BE2C (cell line): ENCODE measurements at regions not wholly inside any gene's neighbourhood (a gene's known extent, or its start where the extent isn't known, plus 50 kb on each side); places are given as distances from the start of the nearest gene placed in this dataset.

Source experiments
- DNase-seq: peaks from one replicate; pipeline ENCODE4 v3.0.0-alpha.2; 2020
- H3K27me3 ChIP-seq: fragments of 250-450 bp; sonication (Bioruptor Pico); 2 replicates; pipeline ENCODE4 v1.5.1; 2020; ENCODE audit warnings: mild to moderate bottlenecking
- H3K36me3 ChIP-seq: fragments of 250-450 bp; sonication (Bioruptor Pico); 2 replicates; pipeline ENCODE4 v1.5.1; 2020; ENCODE audit warnings: mild to moderate bottlenecking
- H3K4me1 ChIP-seq: fragments of 250-450 bp; sonication (Bioruptor Pico); 2 replicates; pipeline ENCODE4 v1.5.1; 2020
- H3K4me3 ChIP-seq: 2 replicates; pipeline ENCODE4 v1.5.1; 2011; ENCODE audit warnings: low read depth, low read length
- H3K9me3 ChIP-seq: fragments of 250-450 bp; sonication (Bioruptor Pico); 2 replicates; pipeline ENCODE4 v1.5.1; 2020
- TF ChIP-seq, protein P1 (sequence below): IDR thresholded peaks from 2 replicates; pipeline ENCODE4 v1.5.1; 2012; ENCODE audit warnings: mild to moderate bottlenecking, low read depth, low read length

DNA sequence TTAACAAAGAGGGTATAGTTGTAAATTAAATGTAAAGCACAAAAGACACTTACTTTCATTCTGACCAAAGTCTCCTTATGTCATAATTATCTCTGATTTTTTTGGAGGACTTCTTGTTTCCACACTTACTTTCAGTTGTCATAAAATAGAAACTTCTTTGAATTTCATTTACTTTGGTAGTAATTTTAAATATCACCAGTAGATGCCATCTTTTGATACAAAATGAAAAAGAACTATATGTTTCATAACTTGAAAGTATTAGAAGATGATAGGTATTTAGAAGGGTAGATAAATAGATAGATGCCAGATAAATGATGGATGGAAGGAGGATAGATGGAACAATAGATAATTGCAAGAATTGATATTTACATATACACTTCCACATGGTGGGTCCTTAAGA lies 1865.3 kb upstream of the CDH9 start:
- Histone ChIP-seq H3K27me3 (no peaks in the 10 kb centered on the region), H3K9me3 (no peaks in the 10 kb centered on the region), H3K36me3 (no peaks in the 10 kb centered on the region), H3K4me3 (no peak overlapping the region), H3K4me1 (no peaks in the 10 kb centered on the region)
- no peak for DNase-seq
- TF ChIP-seq, protein P1, sequence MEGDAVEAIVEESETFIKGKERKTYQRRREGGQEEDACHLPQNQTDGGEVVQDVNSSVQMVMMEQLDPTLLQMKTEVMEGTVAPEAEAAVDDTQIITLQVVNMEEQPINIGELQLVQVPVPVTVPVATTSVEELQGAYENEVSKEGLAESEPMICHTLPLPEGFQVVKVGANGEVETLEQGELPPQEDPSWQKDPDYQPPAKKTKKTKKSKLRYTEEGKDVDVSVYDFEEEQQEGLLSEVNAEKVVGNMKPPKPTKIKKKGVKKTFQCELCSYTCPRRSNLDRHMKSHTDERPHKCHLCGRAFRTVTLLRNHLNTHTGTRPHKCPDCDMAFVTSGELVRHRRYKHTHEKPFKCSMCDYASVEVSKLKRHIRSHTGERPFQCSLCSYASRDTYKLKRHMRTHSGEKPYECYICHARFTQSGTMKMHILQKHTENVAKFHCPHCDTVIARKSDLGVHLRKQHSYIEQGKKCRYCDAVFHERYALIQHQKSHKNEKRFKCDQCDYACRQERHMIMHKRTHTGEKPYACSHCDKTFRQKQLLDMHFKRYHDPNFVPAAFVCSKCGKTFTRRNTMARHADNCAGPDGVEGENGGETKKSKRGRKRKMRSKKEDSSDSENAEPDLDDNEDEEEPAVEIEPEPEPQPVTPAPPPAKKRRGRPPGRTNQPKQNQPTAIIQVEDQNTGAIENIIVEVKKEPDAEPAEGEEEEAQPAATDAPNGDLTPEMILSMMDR, result no peak

DNA sequence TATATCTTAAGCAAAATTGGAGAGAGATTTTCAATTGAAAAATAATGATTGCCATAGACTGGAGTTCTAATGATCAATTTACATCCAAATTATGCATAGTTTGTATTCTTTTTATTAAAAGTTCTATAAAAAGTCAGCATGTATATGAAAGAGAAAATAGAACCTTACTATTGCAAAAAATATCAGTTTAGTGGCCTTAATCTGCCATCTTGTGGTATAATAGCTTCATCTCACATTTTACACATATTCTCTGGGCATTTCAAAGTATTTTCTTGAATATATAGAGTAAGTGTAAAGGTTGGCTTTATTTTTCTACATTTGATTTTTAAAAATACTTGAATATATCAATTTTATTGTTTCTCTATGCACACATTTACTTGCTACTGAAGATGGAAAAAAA lies 1858.6 kb upstream of the CDH9 start:
- no peak for DNase-seq
- no peaks in the 10 kb centered on the region for H3K9me3 ChIP-seq
- H3K4me3 ChIP-seq, result no peak overlapping the region
- TF ChIP-seq, protein P1, result peak; percentile 38; the same call in 1 of the 2 replicates
- H3K4me1 ChIP-seq, result no peaks in the 10 kb centered on the region
- H3K36me3 ChIP-seq, result no peaks in the 10 kb centered on the region
- H3K27me3 ChIP-seq, result no peaks in the 10 kb centered on the region

DNA sequence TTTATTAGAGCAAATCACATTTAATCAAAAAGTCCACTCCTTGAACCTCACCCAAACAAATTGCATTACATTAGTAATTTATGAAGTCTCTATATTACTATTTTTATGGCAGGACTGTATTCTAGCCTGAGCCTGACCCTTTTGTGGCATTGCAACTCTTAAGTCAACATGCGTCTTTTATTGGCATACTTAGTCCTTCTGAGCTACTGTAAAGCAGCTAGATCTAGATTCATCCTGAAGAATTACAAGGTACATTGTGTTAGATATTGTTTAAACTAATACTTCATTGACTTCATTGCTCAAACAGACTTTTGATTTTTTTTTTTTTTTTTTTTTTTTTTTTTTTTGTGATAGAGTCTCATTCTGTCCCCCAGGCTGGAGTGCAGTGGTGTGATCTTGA lies 1842.5 kb upstream of the CDH9 start:
- Histone ChIP-seq H3K4me1 (peaks cover 16% of the 10 kb centered on the region), H3K36me3 (no peaks in the 10 kb centered on the region), H3K9me3 (no peaks in the 10 kb centered on the region), H3K27me3 (no peaks in the 10 kb centered on the region), H3K4me3 (no peak overlapping the region)
- no peak for DNase-seq
- TF ChIP-seq, protein P1, result no peak

DNA sequence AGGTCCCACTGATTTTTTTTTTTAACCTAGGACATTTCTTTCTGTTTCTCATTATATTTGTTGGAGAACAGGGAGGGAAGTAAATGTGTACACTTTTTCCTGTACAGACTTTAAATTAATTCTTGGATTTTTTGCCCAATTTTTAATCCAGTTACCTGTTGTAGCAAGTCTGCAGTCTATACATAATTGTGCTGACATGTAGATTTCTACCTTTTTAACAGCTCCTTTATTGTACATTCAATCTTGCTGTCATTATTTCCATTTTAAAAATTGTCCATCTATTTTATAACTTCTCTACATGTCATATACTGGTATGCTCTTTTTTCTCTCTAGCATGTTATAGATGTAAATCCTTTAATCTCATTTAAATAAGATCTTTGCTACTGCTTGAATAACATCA lies 1838.7 kb upstream of the CDH9 start:
- H3K27me3 ChIP-seq, result no peaks in the 10 kb centered on the region
- DNase-seq, result no peak
- no peak overlapping the region for H3K4me3 ChIP-seq
- H3K36me3 ChIP-seq, result no peaks in the 10 kb centered on the region
- H3K9me3 ChIP-seq, result peaks cover 3% of the 10 kb centered on the region; the same call in 1 of the 2 replicates
- TF ChIP-seq, protein P1, result no peak
- peaks cover 16% of the 10 kb centered on the region for H3K4me1 ChIP-seq

DNA sequence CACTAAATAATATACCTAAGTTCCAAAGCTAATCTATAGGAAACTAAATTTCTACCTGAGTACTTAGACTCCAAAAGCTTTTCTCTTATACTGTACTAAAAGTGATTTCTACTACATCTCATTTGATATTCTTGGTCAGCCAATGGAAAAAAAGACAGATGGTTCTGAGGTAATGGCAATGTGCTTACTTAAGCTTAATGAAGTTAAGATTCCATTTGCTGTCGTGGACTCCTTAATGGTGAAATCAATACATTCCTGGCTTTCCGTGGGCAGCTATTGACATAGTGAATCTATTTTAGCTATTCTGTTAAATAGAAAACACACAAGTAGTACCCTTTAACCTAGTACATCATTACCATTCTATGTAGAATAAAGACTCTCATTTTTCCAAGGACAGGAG lies 1825.6 kb upstream of the CDH9 start:
- TF ChIP-seq, protein P1, result no peak
- Histone ChIP-seq H3K9me3 (no peaks in the 10 kb centered on the region), H3K36me3 (no peaks in the 10 kb centered on the region), H3K4me1 (peaks cover 15% of the 10 kb centered on the region), H3K27me3 (no peaks in the 10 kb centered on the region), H3K4me3 (no peak overlapping the region)
- DNase-seq, result no peak

DNA sequence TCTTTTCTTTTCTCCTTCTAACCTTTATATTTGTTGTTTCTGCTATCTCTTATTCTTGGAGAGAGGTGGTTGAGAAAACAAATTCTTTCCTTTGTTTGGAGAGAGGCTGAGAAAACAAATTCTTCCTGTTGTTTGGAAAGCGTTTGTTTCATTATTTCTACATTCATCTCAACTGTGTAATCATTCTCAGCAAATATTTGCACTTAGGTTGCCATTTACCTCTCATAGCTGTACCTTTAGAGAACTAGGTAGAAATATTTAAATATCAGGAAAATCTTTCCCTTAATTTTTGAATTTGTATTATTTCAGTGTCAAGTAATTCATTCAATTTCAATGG lies 1824.4 kb upstream of the CDH9 start:
- Histone ChIP-seq H3K4me3 (no peak overlapping the region), H3K36me3 (no peaks in the 10 kb centered on the region), H3K9me3 (no peaks in the 10 kb centered on the region), H3K27me3 (no peaks in the 10 kb centered on the region), H3K4me1 (peaks cover 15% of the 10 kb centered on the region)
- TF ChIP-seq, protein P1, result no peak
- DNase-seq, result no peak
